H9 (cell line): ENCODE measurements at regions not wholly inside any gene's neighbourhood (a gene's known extent, or its start where the extent isn't known, plus 50 kb on each side); places are given as distances from the start of the nearest gene placed in this dataset.

Source experiments
- DNase-seq: peaks from one replicate; pipeline ENCODE4 v3.0.0-alpha.2; 2017
- H2AFZ ChIP-seq: one replicate; pipeline ENCODE4 v1.6.1; 2013; ENCODE audit warnings: mild to moderate bottlenecking, low read length, control low read depth, moderate library complexity
- H2AK5ac ChIP-seq: 2 replicates; pipeline ENCODE4 v1.6.1; 2013; ENCODE audit warnings: low read length, control low read depth, mixed read lengths; ENCODE audit not compliant: insufficient read length
- H2BK120ac ChIP-seq: one replicate; pipeline ENCODE4 v1.6.1; 2013; ENCODE audit warnings: low read depth, mild to moderate bottlenecking, low read length, control low read depth, inconsistent platforms; ENCODE audit not compliant: poor library complexity, severe bottlenecking
- H2BK12ac ChIP-seq: 2 replicates; pipeline ENCODE4 v1.6.1; 2013; ENCODE audit warnings: low read length, control low read depth, mixed read lengths, low read depth; ENCODE audit not compliant: insufficient read length
- H2BK15ac ChIP-seq: 2 replicates; pipeline ENCODE4 v1.6.1; 2013; ENCODE audit warnings: low read depth, low read length, control low read depth
- H2BK20ac ChIP-seq: one replicate; pipeline ENCODE4 v1.6.1; 2013; ENCODE audit warnings: low read depth, mild to moderate bottlenecking, low read length, control low read depth, inconsistent platforms; ENCODE audit not compliant: poor library complexity, severe bottlenecking
- H2BK5ac ChIP-seq: 2 replicates; pipeline ENCODE4 v1.6.1; 2013; ENCODE audit warnings: low read length, control low read depth, mixed read lengths; ENCODE audit not compliant: insufficient read length
- H3K14ac ChIP-seq: 2 replicates; pipeline ENCODE4 v1.6.1; 2013; ENCODE audit warnings: low read length, control low read depth; ENCODE audit not compliant: insufficient read depth
- H3K18ac ChIP-seq: 2 replicates; pipeline ENCODE4 v1.6.1; 2013; ENCODE audit warnings: low read depth, mild to moderate bottlenecking, mixed read lengths, low read length, control low read depth; ENCODE audit not compliant: insufficient read length
- H3K23ac ChIP-seq: 2 replicates; pipeline ENCODE4 v1.6.1; 2013; ENCODE audit warnings: low read length, control low read depth, mixed read lengths, low read depth; ENCODE audit not compliant: insufficient read length
- H3K23me2 ChIP-seq: 2 replicates; pipeline ENCODE4 v1.6.1; 2013; ENCODE audit warnings: low read depth, mild to moderate bottlenecking, mixed read lengths, low read length, control low read depth; ENCODE audit not compliant: insufficient read length, poor library complexity, severe bottlenecking
- H3K27ac ChIP-seq: 2 replicates; pipeline ENCODE4 v1.5.1; 2013; ENCODE audit warnings: low read length, control low read depth, mixed read lengths, low read depth; ENCODE audit not compliant: insufficient read length
- H3K27me3 ChIP-seq: 2 replicates; pipeline ENCODE4 v1.6.1; 2013; ENCODE audit warnings: low read length, control low read depth, inconsistent platforms; ENCODE audit not compliant: insufficient read depth
- H3K4ac ChIP-seq: 2 replicates; pipeline ENCODE4 v1.6.1; 2013; ENCODE audit warnings: low read depth, mild to moderate bottlenecking, control low read depth, inconsistent platforms, low read length, moderate library complexity
- H3K4me1 ChIP-seq: 2 replicates; pipeline ENCODE4 v1.6.1; 2013; ENCODE audit warnings: low read length, control low read depth, inconsistent platforms; ENCODE audit not compliant: insufficient read depth
- H3K4me2 ChIP-seq: 2 replicates; pipeline ENCODE4 v1.6.1; 2013; ENCODE audit warnings: low read length, control low read depth, mixed read lengths; ENCODE audit not compliant: insufficient read length, insufficient read depth
- H3K56ac ChIP-seq: 2 replicates; pipeline ENCODE4 v1.6.1; 2013; ENCODE audit warnings: low read depth, mild to moderate bottlenecking, mixed read lengths, low read length, control low read depth; ENCODE audit not compliant: insufficient read length
- H3K79me1 ChIP-seq: 2 replicates; pipeline ENCODE4 v1.6.1; 2013; ENCODE audit warnings: low read depth, mild to moderate bottlenecking, moderate library complexity, low read length, control low read depth, inconsistent platforms; ENCODE audit not compliant: insufficient read depth, poor library complexity, severe bottlenecking
- H3K79me2 ChIP-seq: 2 replicates; pipeline ENCODE4 v1.6.1; 2013; ENCODE audit warnings: low read length, control low read depth, inconsistent platforms; ENCODE audit not compliant: insufficient read depth
- H3K9ac ChIP-seq: 2 replicates; pipeline ENCODE4 v1.6.1; 2013; ENCODE audit warnings: low read length, control low read depth, mixed read lengths; ENCODE audit not compliant: insufficient read length; ENCODE audit errors: extremely low read depth
- H3K9me3 ChIP-seq: one replicate; pipeline ENCODE4 v1.6.1; 2013; ENCODE audit warnings: low read depth, low read length, inconsistent platforms; ENCODE audit not compliant: control insufficient read depth
- H3T11ph ChIP-seq: one replicate; pipeline ENCODE4 v1.6.1; 2013; ENCODE audit warnings: mild to moderate bottlenecking, low read length, control low read depth, inconsistent platforms
- H4K20me1 ChIP-seq: one replicate; pipeline ENCODE4 v1.6.1; 2013; ENCODE audit not compliant: control insufficient read depth, insufficient read length, insufficient read depth
- H4K5ac ChIP-seq: 2 replicates; pipeline ENCODE4 v1.6.1; 2013; ENCODE audit warnings: low read depth, mild to moderate bottlenecking, mixed read lengths, low read length, control low read depth; ENCODE audit not compliant: insufficient read length
- H4K8ac ChIP-seq: replicated peaks from 2 replicates; pipeline ENCODE4 v1.6.1; 2013; ENCODE audit warnings: low read length, control low read depth, mixed read lengths, low read depth; ENCODE audit not compliant: insufficient read length
- H4K91ac ChIP-seq: 2 replicates; pipeline ENCODE4 v1.6.1; 2013; ENCODE audit warnings: low read depth, mild to moderate bottlenecking, moderate library complexity, mixed read lengths, low read length, control low read depth; ENCODE audit not compliant: insufficient read length
- H3K27ac Mint-ChIP-seq, 3 experiments: 2 replicates in 2 of 3; 3 replicates in 1 of 3; pipeline ENCODE4 v1.8.0; 2020 to 2021; ENCODE audit warnings: mixed read lengths in 3 of 3, mild to moderate bottlenecking in 1 of 3, moderate library complexity in 1 of 3
- H3K27me3 Mint-ChIP-seq: 2 replicates; pipeline ENCODE4 v1.8.0; 2021; ENCODE audit warnings: low read depth, mild to moderate bottlenecking, moderate library complexity, mixed read lengths
- H3K36me3 Mint-ChIP-seq, 3 experiments: 2 replicates in 2 of 3; 3 replicates in 1 of 3; pipeline ENCODE4 v1.8.0; 2020 to 2021; ENCODE audit warnings: low read depth in 3 of 3, mixed read lengths in 3 of 3; ENCODE audit not compliant: insufficient read depth in 1 of 3
- H3K4me1 Mint-ChIP-seq, 2 experiments: 2 replicates each; pipeline ENCODE4 v1.8.0; 2020; ENCODE audit warnings: mixed read lengths in 2 of 2
- H3K4me3 Mint-ChIP-seq, 2 experiments: 2 replicates in 1 of 2; 3 replicates in 1 of 2; pipeline ENCODE4 v1.8.0; 2020 to 2021; ENCODE audit warnings: mild to moderate bottlenecking in 2 of 2, mixed read lengths in 2 of 2, moderate library complexity in 1 of 2
- H3K9me3 Mint-ChIP-seq, 2 experiments: 2 replicates in 1 of 2; 3 replicates in 1 of 2; pipeline ENCODE4 v1.8.0; 2020; ENCODE audit warnings: mild to moderate bottlenecking in 2 of 2, mixed read lengths in 2 of 2, moderate library complexity in 1 of 2
- WGBS: extraction: QIAGEN DNeasy Blood & Tissue Kit; methylation state at CpG from one replicate; pipeline ENCODE4 v1.1.7; 2013; ENCODE audit warnings: missing lambda C conversion rate, low lambda C conversion rate, mixed read lengths; ENCODE audit not compliant: insufficient read length; ENCODE audit errors: extremely low coverage; 5-methylcytosine and 5-hydroxymethylcytosine counted together
- TF ChIP-seq, protein P1 (sequence below): fragments of 200-600 bp; sonication (generic); conservative IDR thresholded peaks from 3 replicates; pipeline ENCODE4 v1.8.0; 2021; ENCODE audit warnings: antibody characterized with exemption, mild to moderate bottlenecking

DNA sequence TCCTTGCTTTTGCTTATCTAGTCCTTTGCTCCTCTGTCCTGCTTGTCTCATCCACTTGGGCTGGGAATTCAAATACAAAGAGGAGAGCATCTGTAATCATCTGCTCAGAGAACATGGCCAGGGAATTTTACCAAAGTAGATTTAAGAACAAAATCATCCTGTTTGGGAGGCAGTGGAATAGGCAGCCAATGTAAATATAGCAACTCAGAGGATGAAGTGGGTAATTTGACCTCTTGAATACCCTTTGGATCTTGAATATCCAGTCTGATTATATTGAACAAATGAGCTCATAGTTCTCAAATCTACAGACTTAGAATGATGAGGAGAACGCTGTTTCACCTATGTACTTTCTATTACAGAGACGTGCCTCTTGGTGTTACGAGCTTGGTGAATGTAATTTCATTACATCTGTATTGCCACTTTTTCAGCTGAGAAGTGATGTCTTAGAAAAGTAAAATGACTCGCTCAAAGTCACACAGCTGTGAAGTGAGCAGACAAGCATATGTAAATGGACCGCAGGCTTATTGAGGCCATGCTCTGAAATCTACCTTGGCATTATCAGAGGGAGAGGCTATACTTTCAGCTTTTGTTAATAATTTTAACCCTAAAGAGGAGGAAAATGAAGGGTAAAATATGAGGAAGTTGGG lies 266.3 kb downstream of the MTX2 start:
- H3K4me1 ChIP-seq: no peaks in the 10 kb centered on the region; the same call in 1 of the 2 replicates
- H3K4me2 ChIP-seq: no peak overlapping the region
- no peaks in the 10 kb centered on the region for H4K20me1 ChIP-seq
- DNase-seq: no peak
- Mint-ChIP-seq H3K27ac (no peak overlapping the region), H3K36me3 (no peaks in the 10 kb centered on the region), H3K9me3 (no peaks in the 10 kb centered on the region), H3K27me3 (peaks cover 33% of the 10 kb centered on the region), H3K4me3 (no peak overlapping the region), H3K4me1 (peaks cover 9 to 10% of the 10 kb centered on the region in 2 experiments; a peak in 3 of 4 replicates)
- no peak overlapping the region for H2BK120ac ChIP-seq
- H4K8ac ChIP-seq: no peak overlapping the region
- no peak overlapping the region for H2BK5ac ChIP-seq
- H3K14ac ChIP-seq: no peak overlapping the region
- H3K27ac ChIP-seq: no peak overlapping the region
- H3K79me1 ChIP-seq: no peaks in the 10 kb centered on the region
- no peaks in the 10 kb centered on the region; the same call in 1 of the 2 replicates for H3K27me3 ChIP-seq
- TF ChIP-seq, protein P1, sequence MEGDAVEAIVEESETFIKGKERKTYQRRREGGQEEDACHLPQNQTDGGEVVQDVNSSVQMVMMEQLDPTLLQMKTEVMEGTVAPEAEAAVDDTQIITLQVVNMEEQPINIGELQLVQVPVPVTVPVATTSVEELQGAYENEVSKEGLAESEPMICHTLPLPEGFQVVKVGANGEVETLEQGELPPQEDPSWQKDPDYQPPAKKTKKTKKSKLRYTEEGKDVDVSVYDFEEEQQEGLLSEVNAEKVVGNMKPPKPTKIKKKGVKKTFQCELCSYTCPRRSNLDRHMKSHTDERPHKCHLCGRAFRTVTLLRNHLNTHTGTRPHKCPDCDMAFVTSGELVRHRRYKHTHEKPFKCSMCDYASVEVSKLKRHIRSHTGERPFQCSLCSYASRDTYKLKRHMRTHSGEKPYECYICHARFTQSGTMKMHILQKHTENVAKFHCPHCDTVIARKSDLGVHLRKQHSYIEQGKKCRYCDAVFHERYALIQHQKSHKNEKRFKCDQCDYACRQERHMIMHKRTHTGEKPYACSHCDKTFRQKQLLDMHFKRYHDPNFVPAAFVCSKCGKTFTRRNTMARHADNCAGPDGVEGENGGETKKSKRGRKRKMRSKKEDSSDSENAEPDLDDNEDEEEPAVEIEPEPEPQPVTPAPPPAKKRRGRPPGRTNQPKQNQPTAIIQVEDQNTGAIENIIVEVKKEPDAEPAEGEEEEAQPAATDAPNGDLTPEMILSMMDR: no peak
- H3K23ac ChIP-seq: no peak overlapping the region
- no peak overlapping the region for H2AFZ ChIP-seq
- H3T11ph ChIP-seq: no peak overlapping the region
- H2BK20ac ChIP-seq: no peak overlapping the region
- no peaks in the 10 kb centered on the region for H3K79me2 ChIP-seq
- no peak overlapping the region for H2AK5ac ChIP-seq
- H4K5ac ChIP-seq: no peak overlapping the region
- H2BK15ac ChIP-seq: no peak overlapping the region
- WGBS: no CpG with 5 or more reads among the region's 5 CpGs
- no peak overlapping the region for H3K9ac ChIP-seq
- H4K91ac ChIP-seq: no peak overlapping the region
- H3K18ac ChIP-seq: no peak overlapping the region
- H2BK12ac ChIP-seq: no peak overlapping the region
- no peaks in the 10 kb centered on the region for H3K23me2 ChIP-seq
- no peaks in the 10 kb centered on the region for H3K9me3 ChIP-seq
- no peak overlapping the region for H3K4ac ChIP-seq
- no peak overlapping the region for H3K56ac ChIP-seq
